ENCODE measurements at regions not wholly inside any gene's neighbourhood (a gene's known extent, or its start where the extent isn't known, plus 50 kb on each side); places are given as distances from the start of the nearest gene placed in this dataset.

GRCh38 chr11:34564406-34564805 is 50.8 kb upstream of the ELF5 start:
- Mint-ChIP-seq H3K9me3 (no peaks in the 10 kb centered on the region), H3K27me3 (peaks cover 2% of the 10 kb centered on the region), H3K4me3 (peak overlapping the region; percentile 23), H3K4me1 (ENCODE audit: unreplicated experiment) (no peaks in the 10 kb centered on the region), H3K27ac (peak overlapping the region; percentile 89), H3K36me3 (no peaks in the 10 kb centered on the region)
- TF ChIP-seq CTCF (conservative IDR thresholded peaks at IDR 0.05), result no peak
- no peak for DNase-seq (ENCODE audit: extremely low spot score, unreplicated experiment)

GRCh38 chr11:34564807-34565241 is 51.2 kb upstream of the ELF5 start:
- peak overlapping the region; percentile 89 for H3K27ac Mint-ChIP-seq
- no peak for TF ChIP-seq CTCF (conservative IDR thresholded peaks at IDR 0.05)
- H3K4me1 Mint-ChIP-seq (ENCODE audit: unreplicated experiment), result no peaks in the 10 kb centered on the region

GRCh38 chr11:34565417-34566207 is 52.0 kb upstream of the ELF5 start:
- DNase-seq (ENCODE audit: extremely low spot score, unreplicated experiment), result no peak
- Mint-ChIP-seq H3K27ac (no peak overlapping the region), H3K36me3 (no peaks in the 10 kb centered on the region), H3K4me1 (ENCODE audit: unreplicated experiment) (no peaks in the 10 kb centered on the region), H3K4me3 (no peak overlapping the region), H3K9me3 (no peaks in the 10 kb centered on the region), H3K27me3 (peaks cover 2% of the 10 kb centered on the region)
- TF ChIP-seq CTCF (conservative IDR thresholded peaks at IDR 0.05), result peak; percentile 71

More at GRCh38 chr11:34564807-34565241, 51.2 kb upstream of the ELF5 start:
- Mint-ChIP-seq H3K4me3 (peak overlapping the region; percentile 23), H3K27me3 (peaks cover 2% of the 10 kb centered on the region), H3K36me3 (no peaks in the 10 kb centered on the region), H3K9me3 (no peaks in the 10 kb centered on the region)
- no peak for DNase-seq (ENCODE audit: extremely low spot score, unreplicated experiment)

- TF ChIP-seq CTCF (conservative IDR thresholded peaks at IDR 0.05), result no peak
- no peaks in the 10 kb centered on the region for H3K4me1 Mint-ChIP-seq (ENCODE audit: unreplicated experiment)
- DNase-seq (ENCODE audit: extremely low spot score, unreplicated experiment), result no peak
- H3K36me3 Mint-ChIP-seq, result no peaks in the 10 kb centered on the region
- H3K27me3 Mint-ChIP-seq, result peaks cover 2% of the 10 kb centered on the region
- H3K9me3 Mint-ChIP-seq, result no peaks in the 10 kb centered on the region
- no peak overlapping the region for H3K4me3 Mint-ChIP-seq
- no peak overlapping the region for H3K27ac Mint-ChIP-seq
Measured at GRCh38 chr11:34566208-34566551, 52.6 kb upstream of the ELF5 start.

GRCh38 chr11:34566736-34567135 is 53.1 kb upstream of the ELF5 start:
- Mint-ChIP-seq H3K27me3 (peaks cover 2% of the 10 kb centered on the region), H3K9me3 (no peaks in the 10 kb centered on the region), H3K4me3 (no peak overlapping the region), H3K4me1 (ENCODE audit: unreplicated experiment) (no peaks in the 10 kb centered on the region), H3K36me3 (no peaks in the 10 kb centered on the region), H3K27ac (no peak overlapping the region)
- no peak for TF ChIP-seq CTCF (conservative IDR thresholded peaks at IDR 0.05)
- DNase-seq (ENCODE audit: extremely low spot score, unreplicated experiment), result no peak

All from type B pancreatic cell (in vitro differentiated cells).